B cell (primary cell): ENCODE measurements at regions not wholly inside any gene's neighbourhood (a gene's known extent, or its start where the extent isn't known, plus 50 kb on each side); places are given as distances from the start of the nearest gene placed in this dataset.

Experiments used
- ATAC-seq: fragments of 200-7000 bp; cut with Tn5 transposase; one replicate; pipeline ENCODE4 v1.10.0; 2021; ENCODE audit warnings: low read depth, mild to moderate bottlenecking, moderate number of reproducible peaks, moderate library complexity
- CTCF ChIA-PET: fragments of 350-600 bp; sonication (Branson Sonifier 250); formaldehyde crosslinking; loops from one replicate; lab custom pipeline; 2021; ENCODE audit warnings: antibody characterized with exemption, inconsistent platforms; lab: Charles Lee
- POLR2A ChIA-PET: fragments of 350-600 bp; sonication (Branson Sonifier 250); formaldehyde crosslinking; loops from one replicate; lab custom pipeline; 2021; ENCODE audit warnings: antibody characterized with exemption; lab: Charles Lee
- DNase-seq: peaks from one replicate; pipeline ENCODE4 v3.0.0; 2013
- H2AFZ ChIP-seq: 2 replicates; pipeline ENCODE4 v1.6.1; 2012; ENCODE audit warnings: mild to moderate bottlenecking, low read depth, low read length; ENCODE audit not compliant: insufficient read depth, poor library complexity, severe bottlenecking
- H3K27ac ChIP-seq, 2 donors: 1 replicate in 1 of 2; 2 replicates in 1 of 2; pipeline ENCODE4 v1.5.1; 2012 to 2013; ENCODE audit warnings: low read length in 2 of 2, mild to moderate bottlenecking in 2 of 2, moderate library complexity in 1 of 2
- H3K27me3 ChIP-seq, 4 experiments: fragments of 200-600 bp in 1 of 4; sonication (generic) in 1 of 4; replicated peaks in 1 of 4; 1 replicate in 2 of 4; 2 replicates in 2 of 4; pipeline versions ENCODE4 v1.6.1 to v1.7.0; 2013 to 2016; ENCODE audit warnings: low read length in 3 of 4, mild to moderate bottlenecking in 2 of 4, mixed read lengths in 1 of 4, moderate library complexity in 1 of 4; ENCODE audit not compliant: insufficient read depth in 4 of 4, control insufficient read depth in 3 of 4; ENCODE audit errors: control extremely low read depth in 1 of 4
- H3K36me3 ChIP-seq, 2 experiments: replicated peaks in 1 of 2; 1 replicate in 1 of 2; 2 replicates in 1 of 2; pipeline versions ENCODE4 v1.6.1 to v1.7.1; 2013; ENCODE audit warnings: low read length in 1 of 2; ENCODE audit not compliant: insufficient read depth in 2 of 2, control insufficient read depth in 1 of 2; ENCODE audit errors: control extremely low read depth in 1 of 2, extremely low read depth in 1 of 2
- H3K4me1 ChIP-seq, 2 donors: fragments of 200-600 bp in 1 of 2; sonication (generic) in 1 of 2; 1 replicate in 1 of 2; 2 replicates in 1 of 2; pipeline versions ENCODE4 v1.5.1 to v1.6.1; 2013 to 2017; ENCODE audit warnings: low read length in 2 of 2; ENCODE audit not compliant: control insufficient read depth in 2 of 2, insufficient read depth in 2 of 2
- H3K4me2 ChIP-seq: replicated peaks from 2 replicates; pipeline ENCODE3; 2012; ENCODE audit warnings: mild to moderate bottlenecking, low read depth, low read length; ENCODE audit not compliant: poor library complexity, severe bottlenecking
- H3K4me3 ChIP-seq, 5 experiments: fragments of 200-600 bp in 1 of 5; sonication (generic) in 1 of 5; 1 replicate in 3 of 5; 2 replicates in 2 of 5; pipeline versions ENCODE4 v1.5.1 to v1.7.0; 2011 to 2016; ENCODE audit warnings: low read length in 4 of 5, mild to moderate bottlenecking in 4 of 5, low read depth in 2 of 5, control low read depth in 1 of 5, moderate library complexity in 1 of 5; ENCODE audit not compliant: insufficient read depth in 1 of 5; ENCODE audit errors: control extremely low read depth in 1 of 5, extremely low read depth in 1 of 5
- H3K79me2 ChIP-seq: fragments of 200-600 bp; sonication (generic); one replicate; pipeline ENCODE4 v1.6.0; 2016; ENCODE audit warnings: low read length; ENCODE audit not compliant: control insufficient read depth, insufficient read depth
- H3K9ac ChIP-seq: fragments of 200-600 bp; sonication (generic); 2 replicates; pipeline ENCODE4 v1.6.1; 2017; ENCODE audit warnings: mild to moderate bottlenecking, low read length, moderate library complexity
- H3K9me3 ChIP-seq, 3 donors: one replicate each; pipeline versions ENCODE4 v1.6.1 to v1.7.1; 2013; ENCODE audit warnings: low read length in 2 of 3; ENCODE audit not compliant: control insufficient read depth in 2 of 3, insufficient read depth in 1 of 3; ENCODE audit errors: control extremely low read depth in 1 of 3
- H4K20me1 ChIP-seq: 2 replicates; pipeline ENCODE4 v1.6.0; 2012; ENCODE audit warnings: mild to moderate bottlenecking, low read length; ENCODE audit not compliant: insufficient read depth, control insufficient read depth, poor library complexity, severe bottlenecking
- H3K27ac Mint-ChIP-seq: one replicate; pipeline ENCODE4 v1.8.0; 2021; ENCODE audit warnings: mixed read lengths
- H3K27me3 Mint-ChIP-seq: one replicate; pipeline ENCODE4 v1.8.0; 2021; ENCODE audit warnings: mixed read lengths
- H3K4me1 Mint-ChIP-seq: one replicate; pipeline ENCODE4 v1.8.0; 2021; ENCODE audit warnings: mixed read lengths
- H3K4me3 Mint-ChIP-seq: one replicate; pipeline ENCODE4 v1.8.0; 2021; ENCODE audit warnings: mixed read lengths
- H3K9me3 Mint-ChIP-seq: one replicate; pipeline ENCODE4 v1.8.0; 2022; ENCODE audit warnings: mixed read lengths; ENCODE audit not compliant: insufficient read depth
- CTCF ChIP-seq: fragments of 200-600 bp; IDR thresholded peaks from one replicate; pipeline ENCODE4 v1.8.0; 2022; ENCODE audit warnings: antibody characterized with exemption, mild to moderate bottlenecking
- EZH2 ChIP-seq: IDR thresholded peaks from 2 replicates; pipeline ENCODE4 v1.6.1; 2012; ENCODE audit warnings: borderline replicate concordance, low read depth, mild to moderate bottlenecking, moderate library complexity, low read length; ENCODE audit not compliant: insufficient read depth, poor library complexity, severe bottlenecking
- WGBS: methylation state at CpG from one replicate; pipeline ENCODE4 v1.1.5; 2013; ENCODE audit warnings: missing lambda C conversion rate; ENCODE audit not compliant: insufficient coverage; 5-methylcytosine and 5-hydroxymethylcytosine counted together
- intact Hi-C: fragments of 100-400 bp; cut with micrococcal nuclease; formaldehyde crosslinking; loops from one replicate; pipeline ENCODE4 v1.10.0; 2022

GRCh38 chr1:80066060-80066459 is 1059.5 kb upstream of the ADGRL4 start:
- ChIA-PET POLR2A (no interaction called here), CTCF (no interaction called here)
- no peaks in the 10 kb centered on the region for H3K27me3 ChIP-seq
- H3K9ac ChIP-seq: no peak overlapping the region
- no peak overlapping the region for H3K4me2 ChIP-seq
- no peak for TF ChIP-seq EZH2
- TF ChIP-seq CTCF: no peak
- no peaks in the 10 kb centered on the region for H3K79me2 ChIP-seq
- no peaks in the 10 kb centered on the region for H3K4me1 ChIP-seq
- H3K27ac Mint-ChIP-seq: no peak overlapping the region
- no peak overlapping the region for H3K4me3 Mint-ChIP-seq
- H3K27ac ChIP-seq: no peak overlapping the region
- H4K20me1 ChIP-seq: no peaks in the 10 kb centered on the region
- DNase-seq: no peak
- ATAC-seq: no peak
- H3K4me1 Mint-ChIP-seq: no peaks in the 10 kb centered on the region
- H3K27me3 Mint-ChIP-seq: no peaks in the 10 kb centered on the region
- no peaks in the 10 kb centered on the region for H3K9me3 Mint-ChIP-seq
- H3K36me3 ChIP-seq: no peaks in the 10 kb centered on the region
- H2AFZ ChIP-seq: no peak overlapping the region
- H3K9me3 ChIP-seq: peaks cover 0 to 2% (median 0%) of the 10 kb centered on the region in 3 donors
- intact Hi-C loops: no loop called here
- H3K4me3 ChIP-seq: no peak overlapping the region
- WGBS: 78% methylated on average over 2 of the region's 2 CpGs

GRCh38 chr1:80064524-80064923 is 1058.0 kb upstream of the ADGRL4 start:
- no CpG with 5 or more reads among the region's 2 CpGs for WGBS
- Histone ChIP-seq H2AFZ (no peak overlapping the region), H3K9ac (no peak overlapping the region), H4K20me1 (no peaks in the 10 kb centered on the region), H3K4me2 (no peak overlapping the region), H3K27me3 (no peaks in the 10 kb centered on the region), H3K9me3 (peaks cover 0 to 2% (median 0%) of the 10 kb centered on the region in 3 donors), H3K79me2 (no peaks in the 10 kb centered on the region), H3K36me3 (no peaks in the 10 kb centered on the region), H3K4me1 (no peaks in the 10 kb centered on the region), H3K27ac (no peak overlapping the region), H3K4me3 (no peak overlapping the region)
- no peak overlapping the region for H3K27ac Mint-ChIP-seq
- H3K4me1 Mint-ChIP-seq: no peaks in the 10 kb centered on the region
- intact Hi-C loops: no loop called here
- TF ChIP-seq EZH2 (no peak), CTCF (no peak)
- no peaks in the 10 kb centered on the region for H3K27me3 Mint-ChIP-seq
- DNase-seq (no peak), ATAC-seq (no peak)
- CTCF ChIA-PET: no interaction called here
- H3K4me3 Mint-ChIP-seq: no peak overlapping the region
- POLR2A ChIA-PET: no interaction called here
- H3K9me3 Mint-ChIP-seq: peaks cover 3% of the 10 kb centered on the region
